Gastroesophageal sphincter (tissue), 3 donors: ENCODE measurements at regions not wholly inside any gene's neighbourhood (a gene's known extent, or its start where the extent isn't known, plus 50 kb on each side); places are given as distances from the start of the nearest gene placed in this dataset.

Experiments used
- EP300 ChIP-seq: sonication (generic); formaldehyde crosslinking; IDR thresholded peaks from one replicate; pipeline ENCODE4 v1.6.1; 2017; ENCODE audit warnings: antibody characterized with exemption, mild to moderate bottlenecking
- POLR2A ChIP-seq, 2 donors: fragments of 450-650 bp; IDR thresholded peaks; one replicate each; pipeline ENCODE4 v1.6.1; 2017; ENCODE audit warnings: antibody characterized with exemption in 2 of 2, mild to moderate bottlenecking in 2 of 2, moderate library complexity in 1 of 2
- TF ChIP-seq, protein P1 (sequence below), 4 experiments: fragments of 200-600 bp in 2 of 4; fragments of 450-650 bp in 2 of 4; sonication (generic) in 1 of 4; IDR thresholded peaks; one replicate each; pipeline ENCODE4 v1.5.1; 2017 to 2019; ENCODE audit warnings: antibody characterized with exemption in 4 of 4, mild to moderate bottlenecking in 2 of 4, moderate library complexity in 2 of 4

GRCh38 chr11:107268977-107269376, 188.6 kb downstream of the CWF19L2 start:
- no peak for TF ChIP-seq POLR2A (IDR thresholded peaks at IDR 0.05)
- TF ChIP-seq, protein P1, sequence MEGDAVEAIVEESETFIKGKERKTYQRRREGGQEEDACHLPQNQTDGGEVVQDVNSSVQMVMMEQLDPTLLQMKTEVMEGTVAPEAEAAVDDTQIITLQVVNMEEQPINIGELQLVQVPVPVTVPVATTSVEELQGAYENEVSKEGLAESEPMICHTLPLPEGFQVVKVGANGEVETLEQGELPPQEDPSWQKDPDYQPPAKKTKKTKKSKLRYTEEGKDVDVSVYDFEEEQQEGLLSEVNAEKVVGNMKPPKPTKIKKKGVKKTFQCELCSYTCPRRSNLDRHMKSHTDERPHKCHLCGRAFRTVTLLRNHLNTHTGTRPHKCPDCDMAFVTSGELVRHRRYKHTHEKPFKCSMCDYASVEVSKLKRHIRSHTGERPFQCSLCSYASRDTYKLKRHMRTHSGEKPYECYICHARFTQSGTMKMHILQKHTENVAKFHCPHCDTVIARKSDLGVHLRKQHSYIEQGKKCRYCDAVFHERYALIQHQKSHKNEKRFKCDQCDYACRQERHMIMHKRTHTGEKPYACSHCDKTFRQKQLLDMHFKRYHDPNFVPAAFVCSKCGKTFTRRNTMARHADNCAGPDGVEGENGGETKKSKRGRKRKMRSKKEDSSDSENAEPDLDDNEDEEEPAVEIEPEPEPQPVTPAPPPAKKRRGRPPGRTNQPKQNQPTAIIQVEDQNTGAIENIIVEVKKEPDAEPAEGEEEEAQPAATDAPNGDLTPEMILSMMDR (IDR thresholded peaks at IDR 0.05): no peak
- TF ChIP-seq EP300: no peak
